ENCODE measurements at regions not wholly inside any gene's neighbourhood (a gene's known extent, or its start where the extent isn't known, plus 50 kb on each side); places are given as distances from the start of the nearest gene placed in this dataset.

DNA sequence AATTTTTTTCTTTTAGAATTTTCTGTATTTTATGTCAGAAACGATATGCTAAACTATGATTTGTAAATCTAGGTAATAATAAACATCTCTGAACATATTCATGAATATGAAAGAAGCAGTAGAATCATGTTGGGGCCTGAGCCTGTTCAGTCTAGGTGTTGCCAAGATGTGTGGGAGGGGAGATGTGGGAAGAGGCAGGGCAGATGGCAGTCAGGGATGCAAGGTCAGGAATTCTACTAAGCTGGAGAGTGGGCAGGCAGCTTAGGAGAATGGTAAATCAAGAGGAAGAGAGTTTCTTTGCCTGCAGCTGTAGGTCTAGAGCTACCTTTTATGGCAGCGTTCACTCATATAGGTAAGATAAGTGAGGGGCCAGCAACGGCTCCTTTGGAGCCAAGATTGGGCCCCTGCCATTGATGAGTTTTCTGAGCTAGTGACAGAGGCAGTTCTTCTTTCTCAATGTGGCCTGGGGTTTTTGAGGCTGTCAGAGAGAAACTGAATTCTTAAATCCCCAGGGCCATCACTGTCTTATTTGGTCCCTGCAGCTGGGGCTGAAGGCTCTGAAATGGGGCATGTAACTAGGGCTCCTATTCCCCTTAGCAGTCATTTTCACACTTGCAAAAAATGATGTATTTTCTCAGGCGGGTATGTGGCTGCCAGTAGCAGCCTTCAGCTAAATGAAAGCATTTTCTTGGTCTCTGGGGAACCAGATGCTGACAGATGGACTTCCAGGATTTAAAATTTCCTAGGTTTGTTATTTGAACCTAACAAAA, 232.8 kb downstream of the PIK3C3 start:
- DNase-seq = no peak

DNA sequence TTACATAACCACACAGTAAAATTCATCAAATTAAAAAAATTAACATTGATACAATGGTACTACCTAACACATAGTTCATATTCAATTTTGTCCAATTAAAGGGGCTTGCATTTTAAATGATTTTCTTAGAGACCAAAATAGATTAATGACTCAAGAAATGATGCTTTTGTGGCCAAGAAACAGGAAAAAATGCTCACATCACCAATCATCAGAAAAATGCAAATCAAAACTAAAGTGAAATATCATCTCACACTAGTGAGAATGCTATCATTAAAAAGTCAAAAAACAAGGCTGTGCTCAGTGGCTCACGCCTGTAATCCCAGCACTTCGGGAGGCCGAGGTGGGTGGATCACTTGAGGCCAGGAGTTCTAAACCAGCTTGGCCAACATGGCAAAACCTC, 235.6 kb downstream of the PIK3C3 start:
- no peak for DNase-seq

DNA sequence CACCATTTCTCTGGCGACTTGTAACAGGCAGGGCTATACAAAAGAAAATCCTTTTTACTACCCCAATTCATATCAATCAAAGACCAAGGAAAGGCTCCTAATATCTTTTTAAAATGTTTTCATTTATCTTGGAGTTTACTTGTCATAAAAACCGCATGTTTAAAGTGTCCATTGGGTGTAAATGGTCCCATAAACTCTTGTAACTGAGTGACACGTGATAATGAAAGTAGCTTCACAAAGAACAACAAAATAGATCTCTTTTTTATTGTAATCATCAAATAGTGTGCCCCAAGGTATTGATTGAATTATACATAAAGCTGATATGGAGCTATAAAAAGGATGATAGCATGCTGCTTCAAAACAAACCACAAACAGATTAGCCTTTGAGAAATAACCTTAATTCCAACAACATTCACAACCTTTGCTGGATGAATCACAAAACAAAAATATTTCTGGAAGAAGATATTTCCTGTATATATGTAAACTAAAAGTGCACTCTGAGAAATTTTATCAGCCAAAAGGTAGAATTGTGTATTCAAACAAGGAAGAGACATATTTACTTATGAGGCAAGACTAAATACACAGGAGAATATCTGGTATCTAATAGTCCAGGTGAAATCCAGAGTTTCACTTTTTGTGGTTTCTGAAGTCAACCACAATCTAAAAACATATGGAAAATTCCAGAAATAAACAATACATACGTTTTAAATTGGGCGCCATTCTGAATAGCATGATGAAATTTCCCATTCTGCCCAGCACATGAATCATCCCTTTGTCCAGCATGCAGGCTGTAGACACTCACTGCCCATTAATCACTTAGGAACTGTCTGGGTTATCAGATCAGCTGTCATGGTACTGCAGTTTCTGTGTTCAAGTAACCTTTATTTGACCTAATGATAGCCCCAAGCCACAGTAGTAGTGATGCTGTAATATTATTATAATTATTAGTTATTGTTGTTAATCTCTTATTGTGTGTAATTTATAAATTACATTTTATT, 237.5 kb downstream of the PIK3C3 start:
- DNase-seq = no peak

DNA sequence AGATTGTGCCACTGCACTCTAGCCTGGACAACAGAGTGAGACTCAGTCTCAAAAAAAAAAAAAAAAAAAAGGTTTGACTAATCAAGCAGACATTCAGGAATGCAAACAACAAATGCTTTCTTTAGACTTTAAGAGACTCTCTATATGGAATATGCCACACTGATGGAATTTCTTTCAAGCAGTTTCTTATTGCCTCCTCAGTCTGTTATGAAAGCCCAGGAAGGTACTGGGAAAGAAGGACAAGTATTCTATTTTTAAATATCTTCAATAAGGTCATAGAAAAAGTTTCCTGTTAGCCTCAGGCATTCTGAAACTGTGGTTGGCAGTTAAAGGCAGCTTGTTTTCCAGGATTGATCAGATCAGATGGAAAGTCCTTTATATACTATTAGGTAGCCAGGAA, 241.6 kb downstream of the PIK3C3 start:
- no peak for DNase-seq

DNA sequence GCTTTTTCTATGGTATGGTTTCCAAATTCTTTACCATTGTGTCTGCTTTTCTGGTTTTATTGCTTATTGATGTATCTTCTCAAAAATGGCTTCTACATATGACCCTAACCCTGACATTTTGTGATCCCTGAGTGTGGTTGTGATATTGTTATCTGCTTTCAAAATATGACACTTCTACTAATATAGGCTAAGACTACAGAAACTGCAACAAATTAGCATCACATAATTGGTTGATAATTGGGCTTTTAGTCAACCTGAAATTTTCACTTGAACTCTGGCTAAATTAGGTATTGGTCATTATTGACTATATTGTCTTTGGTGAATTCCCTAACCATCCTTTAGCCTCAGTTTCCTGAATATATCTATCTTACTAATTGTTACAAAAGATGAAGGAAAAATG, 246.1 kb downstream of the PIK3C3 start:
- DNase-seq = no peak

DNA sequence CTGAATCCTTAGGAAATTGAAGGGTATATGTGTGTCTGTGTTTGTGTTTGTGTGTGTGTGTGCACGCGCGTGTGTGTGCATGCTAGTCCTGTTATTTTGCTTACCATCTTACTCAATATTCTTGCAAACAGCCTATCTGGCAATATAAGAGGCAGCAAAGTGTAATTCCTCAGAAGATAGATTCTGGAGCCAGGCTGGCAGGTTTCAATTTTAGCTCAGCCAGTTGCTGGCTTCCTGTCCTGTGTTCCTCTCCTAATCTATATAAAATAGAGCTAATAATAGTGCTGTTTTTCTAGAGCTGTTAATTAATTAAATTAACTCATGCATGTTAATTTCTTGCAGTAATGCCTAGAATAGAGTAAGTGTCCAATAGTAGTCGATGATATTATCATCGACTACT, 256.2 kb downstream of the PIK3C3 start:
- DNase-seq = no peak

DNA sequence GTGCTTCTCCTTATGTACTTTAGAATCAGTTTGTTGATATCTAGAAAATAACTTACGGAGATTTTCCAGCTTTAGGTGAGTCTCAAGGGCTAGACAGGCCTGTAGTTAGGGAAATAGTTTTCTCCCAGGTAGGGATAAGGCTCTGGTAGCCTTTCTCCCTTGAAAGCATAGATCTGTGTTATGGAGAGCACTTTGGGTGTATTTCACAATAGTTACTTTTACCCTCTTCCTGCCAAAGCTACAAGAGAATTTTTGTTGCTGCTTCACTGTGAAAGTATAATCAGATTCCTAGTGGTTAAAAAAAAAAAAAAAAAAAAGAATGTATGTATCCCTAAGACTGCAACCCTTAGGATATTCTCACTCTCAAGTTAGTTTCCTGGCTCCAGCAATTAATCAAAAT, 267.5 kb downstream of the PIK3C3 start:
- no peak for DNase-seq

DNA sequence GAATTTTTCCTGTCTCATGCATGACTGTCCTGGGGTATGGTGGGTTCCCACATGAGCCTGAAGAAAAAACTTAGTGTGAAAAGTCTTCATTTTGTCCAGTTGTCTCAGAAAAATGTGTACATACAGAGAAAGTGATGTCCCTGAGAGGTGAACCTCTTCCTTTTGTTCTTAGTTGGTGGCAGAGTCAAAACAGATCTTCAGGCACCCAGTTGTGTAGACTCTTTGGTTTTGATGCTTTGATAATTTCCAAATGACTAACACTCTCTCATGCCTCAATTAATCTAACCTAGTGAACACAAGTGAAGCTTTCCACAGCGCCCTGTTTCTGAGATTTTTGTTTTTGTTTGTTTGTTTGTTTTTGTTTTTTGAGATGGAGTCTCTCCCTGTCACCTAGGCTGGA, 273.5 kb downstream of the PIK3C3 start:
- no peak for DNase-seq

DNA sequence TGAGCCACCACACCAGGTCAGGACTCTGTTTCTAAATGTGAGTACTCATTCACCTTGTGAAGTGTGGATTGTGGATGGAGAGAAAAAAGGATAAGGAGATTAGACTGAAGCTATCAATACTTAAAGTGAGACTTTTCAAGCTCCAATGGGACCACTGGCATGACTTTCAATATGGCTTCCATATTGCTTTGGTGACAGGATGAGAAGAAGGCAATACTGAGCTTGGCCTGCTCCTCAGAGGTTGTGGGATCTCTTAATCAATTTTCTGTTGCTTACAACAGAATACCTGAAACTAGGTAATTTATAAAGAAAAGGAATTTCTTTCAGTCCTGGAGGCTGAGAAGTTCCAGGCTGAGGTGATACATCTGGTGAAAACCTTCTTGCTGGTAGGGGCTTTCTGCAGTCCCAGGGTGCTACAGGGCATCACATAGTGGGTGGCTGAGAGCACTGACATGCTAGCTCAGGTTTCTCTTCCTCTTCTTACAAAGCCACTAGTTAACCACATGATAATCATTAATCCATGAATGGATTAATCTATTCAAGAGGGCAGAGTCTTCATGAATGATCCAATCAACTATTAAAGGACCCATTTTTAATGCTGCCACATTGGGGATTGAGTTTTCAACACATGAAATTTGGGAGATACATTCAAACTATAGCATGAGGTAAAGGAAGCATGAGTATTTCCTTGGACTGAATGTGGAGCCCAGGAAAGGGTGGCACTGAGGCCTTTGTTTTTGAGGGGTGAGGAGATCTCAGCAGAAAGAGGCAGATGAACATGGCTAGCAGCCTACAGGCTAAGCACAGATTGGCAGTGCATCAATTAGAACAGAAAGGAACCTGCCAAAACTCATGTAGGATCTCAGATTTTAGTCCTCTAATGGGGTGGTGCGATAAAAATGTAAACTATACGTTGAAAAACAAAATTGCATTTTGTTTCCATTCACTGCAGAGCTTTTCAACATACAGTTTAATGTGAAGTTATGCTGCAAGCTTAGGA, 274.5 kb downstream of the PIK3C3 start:
- DNase-seq = no peak

DNA sequence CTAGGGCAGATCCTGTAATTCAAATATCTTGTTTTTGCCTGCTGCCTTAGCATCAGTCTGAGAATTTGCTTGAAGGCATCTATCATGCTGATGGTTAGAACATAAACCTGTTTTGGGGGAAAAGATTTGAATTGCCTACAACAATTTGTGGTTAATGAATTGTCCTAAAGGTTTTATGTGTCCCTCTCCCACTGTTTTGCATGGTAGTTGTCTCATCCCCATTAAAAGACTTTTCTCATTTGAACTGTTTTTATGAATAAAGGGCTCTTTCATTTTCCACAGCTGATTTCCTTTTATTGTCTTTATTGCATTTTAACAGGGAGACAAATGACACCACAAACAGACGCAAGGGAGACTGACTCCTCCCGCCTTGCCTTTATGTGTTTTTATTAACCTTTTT, 275.6 kb downstream of the PIK3C3 start:
- no peak for DNase-seq

DNA sequence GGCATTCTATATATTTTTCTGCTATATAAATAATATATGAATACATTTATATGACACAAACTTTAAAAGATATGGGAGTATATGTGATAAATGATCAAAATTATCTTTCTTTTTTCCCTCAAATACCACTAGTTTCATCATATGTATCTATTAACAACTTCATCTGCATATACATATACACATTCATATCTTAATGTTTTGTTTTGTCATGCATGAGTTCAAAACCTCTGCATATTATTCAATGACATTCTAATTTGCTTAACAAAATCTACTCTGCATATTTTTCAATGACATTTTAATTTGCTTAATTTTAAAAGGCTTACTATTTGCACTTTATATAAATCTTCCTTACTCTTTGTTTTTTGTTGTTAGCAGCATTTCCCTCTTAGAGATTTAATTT, 276.2 kb downstream of the PIK3C3 start:
- DNase-seq = no peak

DNA sequence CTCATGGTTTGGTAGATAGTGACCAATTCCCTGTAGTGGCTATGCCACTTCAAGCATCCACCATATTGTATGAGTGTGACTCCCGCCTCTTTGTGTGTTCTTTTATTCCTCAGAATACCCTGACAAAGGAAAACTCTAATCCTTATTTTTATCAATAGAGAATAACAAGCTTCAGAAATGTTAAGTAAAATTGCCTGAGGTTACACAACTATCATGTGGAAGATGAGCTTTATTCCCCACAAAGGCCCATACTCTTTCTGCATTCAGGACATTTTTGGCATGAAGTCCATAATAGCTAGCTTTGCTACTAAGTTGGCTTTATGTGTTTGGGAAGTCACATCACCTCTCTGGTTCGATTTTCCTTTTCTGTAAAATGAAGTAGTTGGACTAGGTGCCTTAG, 276.8 kb downstream of the PIK3C3 start:
- no peak for DNase-seq

DNA sequence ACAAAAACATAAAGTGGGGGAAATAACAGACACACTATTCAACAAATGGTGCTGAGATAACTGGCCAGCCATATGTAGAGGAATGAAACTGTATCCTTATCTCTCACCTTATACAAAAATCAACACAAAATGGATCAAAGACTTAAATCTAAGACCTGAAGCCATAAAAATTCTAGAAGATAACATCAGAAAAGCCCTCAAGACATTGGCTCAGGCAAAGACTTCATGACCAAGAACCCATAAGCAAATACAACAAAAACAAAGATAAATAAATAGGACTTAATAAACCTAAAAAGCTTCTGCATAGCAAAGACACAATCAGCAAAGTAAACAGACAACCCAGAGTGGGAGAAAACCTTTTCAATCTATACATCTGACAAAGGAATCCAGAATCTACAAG, 278.9 kb downstream of the PIK3C3 start:
- DNase-seq = no peak

DNA sequence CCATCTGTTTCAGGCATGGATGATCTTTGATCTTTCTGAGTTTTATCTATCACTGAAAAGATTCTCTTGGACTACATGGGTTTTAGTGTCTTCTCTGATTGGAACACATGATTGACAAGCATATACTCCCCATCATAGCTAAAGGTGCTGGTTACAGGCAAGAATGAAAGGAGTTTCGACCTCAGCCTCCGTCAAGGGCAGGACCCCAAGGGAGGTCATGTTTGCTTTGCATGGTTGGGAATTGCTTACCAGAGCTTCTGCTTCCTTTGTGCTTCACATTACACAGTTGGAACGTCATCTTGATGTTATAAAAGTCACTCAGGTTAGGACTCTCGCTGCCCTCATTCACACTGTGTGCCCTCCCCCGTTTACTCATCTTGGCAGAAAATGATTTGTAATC, 287.7 kb downstream of the PIK3C3 start:
- DNase-seq = no peak

DNA sequence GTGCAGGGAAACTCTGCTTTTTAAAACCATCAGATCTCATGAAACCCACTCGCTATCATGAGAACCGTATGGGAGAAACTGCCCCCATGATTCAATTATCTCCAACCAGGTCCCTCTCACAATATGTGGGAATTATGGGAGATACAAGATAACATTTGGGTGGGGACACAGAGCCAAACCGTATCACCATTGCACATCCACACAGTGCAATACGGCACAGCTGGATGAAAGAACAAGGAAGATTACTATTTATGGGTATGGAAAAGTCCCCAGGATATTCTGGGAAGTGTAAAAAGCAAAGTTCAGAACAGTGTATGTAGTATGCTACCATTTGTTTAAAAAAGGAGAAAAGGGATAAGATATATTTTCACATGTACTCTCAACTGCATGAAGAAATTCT, 290.1 kb downstream of the PIK3C3 start:
- DNase-seq = no peak

DNA sequence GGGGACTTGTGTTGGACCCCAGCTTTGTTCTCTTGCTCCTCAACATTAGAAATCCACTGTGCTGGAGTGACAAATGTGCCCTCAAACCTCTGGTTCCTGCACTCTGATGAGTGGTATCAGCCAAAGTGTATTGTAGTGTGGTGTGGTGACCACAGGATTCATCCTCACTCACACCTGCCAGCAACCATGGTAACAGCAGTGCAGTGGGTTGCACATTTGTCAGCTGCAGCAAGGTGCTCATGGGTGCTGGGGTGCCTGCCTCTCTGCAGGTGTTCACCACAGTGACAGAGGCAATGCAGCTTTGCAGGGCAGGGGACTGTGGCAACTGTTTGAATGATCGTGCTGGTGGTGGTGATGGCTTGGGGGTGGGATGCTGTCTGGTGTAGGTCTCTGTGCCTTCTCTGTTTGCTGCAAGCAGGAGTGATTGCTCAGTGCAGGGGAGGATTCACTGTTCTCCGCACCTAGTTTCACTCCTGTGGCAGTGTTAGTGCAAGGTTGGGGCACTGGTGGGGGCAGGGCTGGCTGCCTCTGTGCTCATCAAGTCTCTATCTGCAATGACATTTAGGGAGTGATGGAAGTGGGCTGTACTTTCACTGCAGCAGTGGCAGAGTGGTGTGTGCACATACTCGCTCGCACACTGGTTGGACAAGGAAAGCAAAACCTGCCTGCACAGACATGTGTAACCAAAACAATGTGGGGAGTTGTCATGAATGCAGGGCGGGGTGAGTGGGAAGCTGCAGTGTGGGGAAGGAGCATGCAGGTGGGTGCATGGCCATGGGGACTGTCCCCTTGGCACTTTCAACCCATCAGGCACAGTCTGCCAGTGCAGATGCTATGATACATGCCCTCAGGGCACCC, 301.1 kb downstream of the PIK3C3 start:
- DNase-seq = no peak

DNA sequence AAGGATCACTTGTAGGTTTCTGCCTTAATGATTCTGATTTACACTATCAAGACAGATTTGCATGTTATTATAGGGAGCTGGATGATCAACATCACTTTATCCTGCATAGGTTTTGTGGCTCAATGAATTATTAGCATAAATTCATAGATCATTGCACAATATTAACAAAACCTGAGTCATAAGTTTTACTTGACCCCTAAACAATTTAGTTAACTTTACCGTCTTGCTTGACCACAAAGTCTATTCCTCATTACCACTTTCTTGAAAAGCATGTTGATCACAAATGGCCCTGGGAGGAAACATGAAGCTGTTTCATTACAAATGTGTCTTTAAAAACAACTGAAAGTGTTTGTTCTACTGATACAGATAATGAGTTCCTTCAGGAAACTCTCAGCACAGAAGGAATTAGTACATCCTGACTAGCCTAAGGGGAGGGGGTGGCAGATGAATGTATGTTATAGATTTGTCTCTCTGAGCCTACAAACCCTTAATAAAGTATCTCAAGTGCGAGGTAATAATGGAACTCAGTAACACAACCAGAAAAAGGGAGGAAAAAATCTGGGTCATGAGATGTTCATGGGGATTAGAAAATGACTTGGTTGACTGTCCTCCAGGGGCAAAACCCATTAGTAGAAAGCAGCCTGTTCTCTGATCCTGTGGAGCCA, 303.4 kb downstream of the PIK3C3 start:
- DNase-seq = no peak

DNA sequence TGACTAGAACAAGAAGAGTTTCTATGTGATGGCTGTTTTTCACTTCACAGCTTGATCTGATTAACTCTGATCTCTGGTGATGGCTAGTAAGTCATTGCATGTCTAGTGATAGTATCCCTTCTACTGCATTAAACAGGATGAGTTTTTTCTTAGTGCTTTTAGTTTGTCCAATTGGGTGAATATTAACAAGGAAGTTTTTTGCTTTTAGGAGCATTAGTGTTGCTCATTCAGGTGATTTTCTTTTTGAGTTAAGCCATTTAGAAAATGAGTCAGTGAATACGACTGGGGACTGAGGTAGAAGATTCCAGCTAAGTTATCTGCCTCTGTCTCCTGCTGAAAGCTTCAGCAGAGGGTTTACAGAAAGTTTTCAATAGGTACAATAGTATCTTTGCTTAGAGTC, 306.7 kb downstream of the PIK3C3 start:
- no peak for DNase-seq

DNA sequence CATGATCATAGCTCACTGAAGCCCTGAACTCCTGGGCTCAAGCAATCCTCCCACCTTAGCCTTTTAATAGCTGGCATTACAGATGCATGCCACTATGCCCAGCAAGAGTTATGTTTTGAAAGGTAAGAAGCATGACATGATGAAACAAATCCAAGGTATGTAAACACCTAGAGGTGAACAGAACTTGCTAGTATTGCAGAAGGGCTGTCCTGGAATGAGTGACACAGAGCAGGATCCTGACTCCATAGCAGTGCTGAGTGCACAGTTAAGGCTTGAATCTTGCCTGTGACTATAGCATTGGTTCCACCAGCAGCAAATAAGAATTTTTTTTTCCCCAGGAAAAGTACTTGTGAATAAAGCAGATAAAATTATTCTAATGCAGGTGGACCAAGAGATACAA, 309.5 kb downstream of the PIK3C3 start:
- no peak for DNase-seq

DNA sequence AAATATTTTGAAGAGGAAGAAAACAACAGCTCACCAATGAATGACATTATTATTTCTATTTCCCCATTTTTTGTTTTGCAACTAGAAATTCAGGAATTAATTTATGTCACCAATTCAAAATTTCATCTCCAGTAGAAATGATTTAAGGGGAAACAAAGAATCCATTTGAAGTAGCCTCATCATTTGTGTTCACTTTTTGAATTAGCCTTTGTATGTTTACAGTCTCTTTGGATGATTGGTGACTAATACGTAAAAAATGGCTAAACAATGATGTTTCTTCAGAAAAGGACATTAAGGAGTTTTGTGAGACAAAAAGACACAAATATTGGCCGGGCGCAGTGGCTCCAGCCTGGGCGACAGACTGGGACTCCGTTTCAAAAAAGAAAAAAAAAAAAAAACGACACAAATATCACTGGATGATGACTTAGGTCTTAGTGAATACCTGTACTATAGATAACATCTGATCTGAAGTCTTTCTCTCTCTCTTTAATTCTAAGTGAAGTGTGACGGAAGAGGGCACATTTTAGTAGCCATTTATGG, 313.2 kb downstream of the PIK3C3 start:
- no peak for DNase-seq

DNA sequence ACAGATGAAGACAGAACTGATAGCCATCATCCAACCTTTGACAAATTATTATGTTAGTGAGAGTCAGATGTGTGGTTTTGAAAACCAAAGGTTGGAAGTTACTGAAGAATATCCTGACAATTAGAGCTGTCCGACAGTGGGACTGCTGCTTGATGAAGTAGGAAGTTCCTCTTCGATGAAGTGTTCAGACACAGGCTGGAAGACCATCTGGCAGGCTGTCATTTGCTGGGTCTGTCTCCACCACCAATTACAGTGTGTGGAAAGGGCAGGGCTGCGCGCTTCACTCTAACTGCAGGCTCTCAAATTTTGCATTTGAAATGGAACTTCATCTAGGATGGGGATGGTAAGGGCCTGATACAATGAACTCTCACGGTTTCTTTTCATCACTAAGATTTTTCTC, 313.8 kb downstream of the PIK3C3 start:
- no peak for DNase-seq

All from activated naive CD4-positive, alpha-beta T cell treated with anti-CD3 and anti-CD28 coated beads, Interleukin-2, amount 50 U/mL, for 16 hours (primary cell).